LNCAP (cell line): ENCODE measurements at regions not wholly inside any gene's neighbourhood (a gene's known extent, or its start where the extent isn't known, plus 50 kb on each side); places are given as distances from the start of the nearest gene placed in this dataset.

Experiments
- CTCF ChIP-seq: fragments of 450-650 bp; IDR thresholded peaks from 2 replicates; pipeline ENCODE4 v1.5.1; 2017; ENCODE audit warnings: mild to moderate bottlenecking

DNA sequence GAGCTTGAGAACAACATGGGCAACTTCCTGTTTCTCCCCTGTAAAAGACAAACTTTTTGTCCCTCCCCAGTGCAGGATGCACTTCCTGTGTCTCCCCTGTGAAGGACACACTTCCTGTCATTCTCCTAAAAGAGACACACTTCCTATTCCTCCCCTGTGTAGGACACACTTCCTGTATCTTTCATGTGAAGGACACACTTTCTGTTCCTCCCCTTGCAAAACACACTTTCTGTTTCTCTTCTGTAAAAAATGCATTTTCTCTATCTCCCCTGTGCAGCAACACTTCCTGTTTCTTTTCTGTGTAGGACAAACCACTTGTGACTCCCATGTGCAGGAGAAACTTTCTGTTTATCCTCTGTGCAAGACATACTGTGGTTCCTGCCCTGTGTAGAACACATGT, 488.6 kb upstream of the USP9Y start:
- no peak for TF ChIP-seq CTCF

DNA sequence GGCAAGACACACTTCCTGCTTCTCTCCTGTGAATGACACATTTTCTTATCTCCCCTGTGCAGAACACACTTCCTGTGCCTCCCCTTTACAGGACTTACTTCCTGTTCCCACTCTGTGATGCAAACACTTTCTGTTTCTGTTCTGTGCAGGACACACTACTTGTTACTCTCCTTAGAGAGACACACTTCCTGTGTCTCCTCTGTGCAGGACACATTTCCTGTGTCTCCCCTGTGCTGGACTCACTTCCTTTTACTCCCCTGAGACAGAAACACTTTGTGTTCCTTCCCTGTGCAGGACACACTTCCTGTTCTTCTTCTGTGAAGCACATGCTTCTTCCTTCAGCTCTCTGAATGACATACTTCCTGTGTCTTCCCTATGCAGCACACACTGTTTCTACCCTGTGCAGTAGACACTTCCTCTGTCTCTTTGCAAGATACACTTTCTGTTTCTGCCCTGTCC, 485.4 kb upstream of the USP9Y start:
- no peak for TF ChIP-seq CTCF

DNA sequence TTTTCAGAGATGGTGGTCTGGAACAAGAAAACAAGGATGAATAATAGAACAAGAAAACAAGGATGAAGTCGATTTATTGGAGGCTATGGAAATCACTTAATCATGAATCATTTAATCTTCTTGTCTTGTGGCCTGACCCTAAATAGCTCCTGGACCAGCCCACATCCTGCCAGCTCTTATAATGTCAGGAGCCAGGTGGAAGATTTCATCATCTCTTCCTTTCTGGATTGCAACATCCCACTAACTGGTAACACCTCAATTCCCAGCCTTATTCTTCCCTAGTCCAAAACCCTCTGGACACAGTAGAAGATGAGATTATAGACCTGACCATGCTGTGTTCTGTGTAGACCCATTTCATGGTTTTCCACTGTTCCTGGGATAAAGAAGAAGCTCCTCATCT, 470.1 kb upstream of the USP9Y start:
- no peak for TF ChIP-seq CTCF

DNA sequence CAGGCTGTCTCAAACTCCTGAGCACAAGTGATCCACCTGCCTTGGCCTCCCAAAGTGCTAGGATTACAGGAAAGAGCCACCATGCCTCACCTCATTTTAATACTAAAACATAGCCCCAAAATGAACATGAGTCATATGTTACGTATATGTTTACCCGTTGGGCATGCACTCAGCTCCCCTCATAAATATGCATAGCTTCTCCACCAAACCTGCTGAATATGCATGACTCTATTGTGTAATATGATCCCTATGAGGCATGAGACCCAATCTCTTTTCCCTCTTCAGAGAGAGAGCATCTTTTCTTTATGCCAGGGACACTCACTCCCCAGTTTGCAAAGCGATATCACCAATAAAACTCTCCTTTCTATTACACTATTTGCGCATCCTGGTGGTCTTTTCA, 464.6 kb upstream of the USP9Y start:
- no peak for TF ChIP-seq CTCF

DNA sequence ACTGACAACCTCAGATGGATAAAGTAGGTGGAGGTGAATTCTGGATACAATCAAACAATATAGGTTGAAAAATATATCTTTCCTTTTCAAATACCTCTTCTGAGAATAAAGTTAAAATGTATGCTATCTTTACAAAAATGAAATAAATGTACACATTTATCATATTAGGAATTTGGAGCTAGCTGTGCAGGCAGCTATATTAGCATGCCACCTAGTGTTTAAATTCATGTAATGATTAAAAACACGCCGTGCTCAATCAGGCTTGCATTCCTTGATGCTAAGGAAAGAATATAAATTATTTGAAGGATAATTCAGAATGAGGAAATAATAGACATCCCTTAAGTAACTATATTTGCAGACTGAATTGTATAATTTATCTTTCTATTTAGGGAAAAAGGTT, 460.7 kb upstream of the USP9Y start:
- peak; percentile 47 for TF ChIP-seq CTCF

DNA sequence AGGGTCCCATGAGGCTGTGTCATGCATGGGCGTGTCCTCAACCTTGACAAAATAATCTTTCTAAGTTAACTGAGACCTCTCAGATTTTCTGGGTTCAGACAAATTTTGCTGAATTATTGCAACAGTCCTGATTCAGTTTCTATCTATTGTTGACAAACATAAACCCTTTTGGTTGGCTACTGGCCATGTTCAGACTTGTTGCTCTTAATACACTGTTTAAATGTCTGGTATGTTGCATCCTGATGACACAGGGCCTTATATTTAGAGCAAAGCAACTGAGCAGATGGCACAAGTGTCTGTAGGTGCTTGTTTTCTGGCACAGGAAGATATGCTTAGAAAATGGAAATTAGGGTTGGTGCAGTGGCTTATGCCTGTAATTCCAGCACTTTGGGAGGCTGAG, 456.9 kb upstream of the USP9Y start:
- TF ChIP-seq CTCF, result no peak

DNA sequence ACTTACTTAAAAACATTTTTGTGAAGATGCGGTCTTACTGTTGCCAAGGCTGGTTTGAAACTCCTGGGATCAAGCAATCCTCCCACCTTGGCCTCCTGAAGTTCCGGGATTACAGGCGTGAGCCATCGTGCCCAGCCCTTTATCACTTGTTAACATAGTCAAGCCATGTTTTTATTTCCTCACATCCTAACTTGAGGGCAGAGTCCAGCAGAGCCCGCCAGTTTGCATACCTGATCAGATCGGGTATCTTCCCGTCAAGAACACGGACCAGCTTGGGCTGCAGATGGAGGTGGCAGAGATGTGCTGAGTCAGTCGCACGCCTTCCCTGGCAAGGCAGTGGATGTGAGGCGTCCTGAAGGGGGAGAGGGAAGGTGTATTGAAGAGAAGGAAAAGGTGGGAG, 447.3 kb upstream of the USP9Y start:
- TF ChIP-seq CTCF, result no peak

DNA sequence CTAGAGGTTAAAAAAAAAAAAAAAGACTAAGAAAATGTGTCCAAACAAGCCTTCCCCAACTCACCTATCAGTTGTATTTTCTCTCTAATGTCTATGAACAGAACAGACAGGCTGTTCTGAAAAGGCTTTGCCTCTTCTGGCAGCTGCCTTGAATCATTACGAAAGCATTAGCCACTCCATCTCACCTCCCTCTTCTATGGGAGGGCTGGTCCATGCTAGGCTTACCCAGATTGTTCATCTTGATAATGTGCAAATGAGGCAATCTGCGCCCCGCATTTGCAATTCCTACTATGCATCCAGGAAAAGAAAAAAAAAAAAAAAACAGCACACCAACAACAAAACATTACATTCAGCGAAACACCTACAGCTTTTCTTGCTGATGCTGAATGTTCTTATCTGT, 429.9 kb upstream of the USP9Y start:
- no peak for TF ChIP-seq CTCF
